Mesenchymal stem cell (in vitro differentiated cells and primary cell): ENCODE measurements at regions not wholly inside any gene's neighbourhood (a gene's known extent, or its start where the extent isn't known, plus 50 kb on each side); places are given as distances from the start of the nearest gene placed in this dataset.

Experiments used
- DNase-seq: peaks from one replicate; pipeline ENCODE4 v3.0.0-alpha.2; 2013
- H2AFZ ChIP-seq: one replicate; pipeline ENCODE4 v1.6.1; 2013; ENCODE audit warnings: low read depth, mild to moderate bottlenecking, control low read depth, inconsistent platforms, low read length, moderate library complexity
- H2AK5ac ChIP-seq: 2 replicates; pipeline ENCODE4 v1.6.1; 2013; ENCODE audit warnings: low read length, moderate library complexity, mild to moderate bottlenecking, inconsistent platforms; ENCODE audit not compliant: severe bottlenecking
- H2BK120ac ChIP-seq: one replicate; pipeline ENCODE4 v1.6.1; 2013; ENCODE audit warnings: low read depth, mild to moderate bottlenecking, inconsistent platforms, low read length, moderate library complexity
- H2BK12ac ChIP-seq, 2 experiments: one replicate each; pipeline ENCODE4 v1.6.1; 2013; ENCODE audit warnings: inconsistent platforms in 2 of 2, low read length in 2 of 2, mild to moderate bottlenecking in 2 of 2, moderate library complexity in 2 of 2, control low read depth in 1 of 2
- H2BK15ac ChIP-seq: one replicate; pipeline ENCODE4 v1.6.1; 2013; ENCODE audit warnings: mild to moderate bottlenecking, low read depth, inconsistent platforms; ENCODE audit not compliant: poor library complexity, severe bottlenecking
- H2BK5ac ChIP-seq: 2 replicates; pipeline ENCODE4 v1.6.1; 2013; ENCODE audit warnings: low read depth, mild to moderate bottlenecking, low read length, control low read depth, inconsistent platforms; ENCODE audit not compliant: poor library complexity, severe bottlenecking
- H3K14ac ChIP-seq, 2 experiments: one replicate each; pipeline ENCODE4 v1.6.1; 2013; ENCODE audit warnings: inconsistent platforms in 2 of 2, low read length in 2 of 2, control low read depth in 1 of 2, mild to moderate bottlenecking in 1 of 2, moderate library complexity in 1 of 2
- H3K18ac ChIP-seq, 2 experiments: one replicate each; pipeline ENCODE4 v1.6.1; 2013; ENCODE audit warnings: inconsistent platforms in 2 of 2, low read length in 2 of 2, control low read depth in 1 of 2, low read depth in 1 of 2, mild to moderate bottlenecking in 1 of 2
- H3K23ac ChIP-seq, 2 experiments: one replicate each; pipeline ENCODE4 v1.6.1; 2013; ENCODE audit warnings: inconsistent platforms in 2 of 2, low read length in 2 of 2, mild to moderate bottlenecking in 2 of 2, moderate library complexity in 2 of 2, control low read depth in 1 of 2
- H3K27ac ChIP-seq: 2 replicates; pipeline ENCODE4 v1.5.1; 2013; ENCODE audit warnings: mild to moderate bottlenecking, moderate library complexity, low read length, control low read depth, inconsistent platforms; ENCODE audit not compliant: poor library complexity, severe bottlenecking
- H3K27me3 ChIP-seq, 2 experiments: 2 replicates each; pipeline versions ENCODE4 v1.6.1 to v1.7.0; 2013; ENCODE audit warnings: low read length in 2 of 2, mild to moderate bottlenecking in 2 of 2, moderate library complexity in 2 of 2, control low read depth in 1 of 2, inconsistent platforms in 1 of 2; ENCODE audit not compliant: control insufficient read depth in 1 of 2, insufficient read depth in 1 of 2
- H3K36me3 ChIP-seq, 2 experiments: 2 replicates each; pipeline versions ENCODE4 v1.6.1 to v1.7.0; 2013; ENCODE audit warnings: low read length in 2 of 2, control low read depth in 1 of 2, inconsistent platforms in 1 of 2, low read depth in 1 of 2, mild to moderate bottlenecking in 1 of 2; ENCODE audit not compliant: insufficient read depth in 2 of 2, control insufficient read depth in 1 of 2
- H3K4ac ChIP-seq, 2 experiments: one replicate each; pipeline ENCODE4 v1.6.1; 2013; ENCODE audit warnings: inconsistent platforms in 2 of 2, low read length in 2 of 2, mild to moderate bottlenecking in 2 of 2, moderate library complexity in 2 of 2, control low read depth in 1 of 2, low read depth in 1 of 2
- H3K4me1 ChIP-seq: 2 replicates; pipeline ENCODE4 v1.6.1; 2013; ENCODE audit warnings: low read depth, low read length, control low read depth; ENCODE audit not compliant: control insufficient read depth, insufficient read depth
- H3K4me2 ChIP-seq: 2 replicates; pipeline ENCODE4 v1.6.1; 2013; ENCODE audit warnings: low read length, mild to moderate bottlenecking, inconsistent platforms; ENCODE audit not compliant: poor library complexity, severe bottlenecking
- H3K4me3 ChIP-seq, 2 experiments: 2 replicates each; pipeline versions ENCODE4 v1.5.1 to v1.7.0; 2013; ENCODE audit warnings: low read length in 2 of 2, mild to moderate bottlenecking in 2 of 2, control low read depth in 1 of 2, low read depth in 1 of 2; ENCODE audit not compliant: insufficient read depth in 1 of 2
- H3K79me1 ChIP-seq: replicated peaks from 2 replicates; pipeline ENCODE4 v1.6.1; 2013; ENCODE audit warnings: mild to moderate bottlenecking, control low read depth, low read length, inconsistent platforms; ENCODE audit not compliant: poor library complexity, severe bottlenecking
- H3K9ac ChIP-seq: 2 replicates; pipeline ENCODE4 v1.7.0; 2013; ENCODE audit warnings: mild to moderate bottlenecking, low read length, moderate library complexity
- H3K9me3 ChIP-seq: 2 replicates; pipeline ENCODE4 v1.7.0; 2013; ENCODE audit warnings: mild to moderate bottlenecking, low read length; ENCODE audit not compliant: control insufficient read depth
- H4K8ac ChIP-seq: one replicate; pipeline ENCODE4 v1.6.1; 2013; ENCODE audit warnings: inconsistent platforms, mild to moderate bottlenecking, low read length, moderate library complexity
- H4K91ac ChIP-seq: one replicate; pipeline ENCODE4 v1.6.1; 2013; ENCODE audit warnings: mild to moderate bottlenecking, low read length, inconsistent platforms
- WGBS: methylation state at CpG from one replicate; pipeline ENCODE4 v1.1.7; 2013; ENCODE audit warnings: mixed read lengths; 5-methylcytosine and 5-hydroxymethylcytosine counted together

DNA sequence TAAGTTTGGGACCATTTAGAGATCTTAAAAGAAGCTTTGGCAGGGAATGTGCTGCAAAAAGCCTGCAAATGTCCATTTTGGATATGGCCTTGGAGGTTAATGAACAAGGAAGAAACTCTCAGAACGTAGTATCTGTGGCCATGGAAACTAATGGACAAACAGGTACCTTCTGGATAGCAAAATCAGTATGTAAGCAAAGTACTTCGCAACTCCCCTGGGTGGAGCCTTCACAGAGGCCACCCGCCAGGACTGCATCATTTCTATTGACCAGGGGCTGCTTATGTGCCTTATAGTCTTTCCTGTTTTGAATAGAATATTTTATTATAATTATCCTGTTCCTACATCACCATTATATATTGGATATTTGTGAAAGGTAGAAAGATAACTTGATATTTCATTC is 510.8 kb upstream of the SYNCRIP start:
- no peak overlapping the region for H2BK5ac ChIP-seq

DNA sequence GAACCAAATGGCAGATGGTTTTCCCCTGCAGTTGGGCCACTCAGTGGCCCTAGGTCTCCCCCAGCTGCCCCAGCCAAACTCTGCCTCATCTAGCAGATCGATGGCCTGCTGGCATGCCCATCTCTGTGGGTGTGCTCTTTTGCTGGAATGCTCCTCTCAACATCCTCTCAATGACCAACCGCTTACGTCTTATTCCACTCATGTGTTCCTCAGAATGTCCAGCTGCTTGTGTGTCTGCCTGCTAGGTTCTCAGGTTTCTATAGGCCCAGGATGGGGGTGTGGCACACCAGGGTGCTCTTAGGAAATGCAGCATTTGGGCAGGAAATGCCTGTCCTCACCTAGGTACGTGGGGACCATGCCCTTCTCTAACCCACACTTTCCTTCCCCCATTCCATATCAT is 509.9 kb upstream of the SYNCRIP start:
- H3K4me3 ChIP-seq: no peak overlapping the region
- H3K23ac ChIP-seq: no peak overlapping the region

More for the DNA sequence above, 510.8 kb upstream of the SYNCRIP start:
- no peaks in the 10 kb centered on the region for H3K9me3 ChIP-seq
- H3K23ac ChIP-seq: no peak overlapping the region
- H3K79me1 ChIP-seq: no peaks in the 10 kb centered on the region
- no peak overlapping the region for H2AK5ac ChIP-seq
- H3K4me1 ChIP-seq: no peaks in the 10 kb centered on the region
- no peak overlapping the region for H3K4me3 ChIP-seq
- no peak overlapping the region for H3K18ac ChIP-seq
- H4K91ac ChIP-seq: no peak overlapping the region
- 65% methylated on average over 2 of the region's 3 CpGs for WGBS
- H3K4ac ChIP-seq: no peak overlapping the region
- H2BK120ac ChIP-seq: no peak overlapping the region
- no peak overlapping the region for H2BK15ac ChIP-seq
- no peak overlapping the region for H3K14ac ChIP-seq
- no peak overlapping the region for H2AFZ ChIP-seq
- H3K27ac ChIP-seq: no peak overlapping the region
- DNase-seq: no peak
- no peak overlapping the region for H4K8ac ChIP-seq
- H3K9ac ChIP-seq: no peak overlapping the region
- H3K27me3 ChIP-seq: no peaks in the 10 kb centered on the region
- no peak overlapping the region for H3K4me2 ChIP-seq
- no peak overlapping the region for H2BK12ac ChIP-seq
- H3K36me3 ChIP-seq: no peaks in the 10 kb centered on the region

DNA sequence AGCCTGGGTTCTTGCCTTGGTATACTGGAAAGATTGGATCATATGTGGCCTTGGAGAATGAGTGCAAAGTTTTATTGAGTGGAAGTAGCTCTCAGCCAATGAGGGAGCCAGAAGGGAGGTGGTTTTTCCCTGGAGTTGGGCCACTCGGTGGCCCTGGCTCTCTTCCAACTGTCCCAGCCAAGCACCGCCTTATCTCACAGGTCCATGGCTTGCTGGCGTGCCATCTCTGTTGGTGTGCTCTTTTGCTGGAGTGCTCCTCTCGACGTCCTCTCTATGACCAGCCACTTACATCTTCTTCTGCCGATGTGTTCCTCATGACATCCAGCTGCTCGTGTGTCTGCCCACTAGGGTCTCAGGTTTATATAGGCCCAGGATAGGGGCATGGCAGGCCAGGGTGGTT is 505.9 kb upstream of the SYNCRIP start:
- Histone ChIP-seq H3K4ac (no peak overlapping the region), H3K27ac (no peak overlapping the region), H3K4me2 (no peak overlapping the region), H4K8ac (no peak overlapping the region), H2BK15ac (no peak overlapping the region), H2AK5ac (no peak overlapping the region), H3K27me3 (no peaks in the 10 kb centered on the region), H2BK5ac (no peak overlapping the region), H3K79me1 (no peaks in the 10 kb centered on the region), H2BK120ac (no peak overlapping the region), H3K23ac (no peak overlapping the region), H3K14ac (no peak overlapping the region), H3K4me3 (no peak overlapping the region), H3K18ac (no peak overlapping the region), H2BK12ac (no peak overlapping the region), H4K91ac (peak overlapping the region; percentile 12), H3K9me3 (no peaks in the 10 kb centered on the region), H3K9ac (no peak overlapping the region), H3K36me3 (no peaks in the 10 kb centered on the region), H2AFZ (no peak overlapping the region), H3K4me1 (no peaks in the 10 kb centered on the region)
- DNase-seq: no peak
- 77% methylated on average over 6 of the region's 7 CpGs for WGBS

More for the DNA sequence above, 509.9 kb upstream of the SYNCRIP start:
- no peak overlapping the region for H2BK120ac ChIP-seq
- 80% methylated on average over 3 of the region's 4 CpGs for WGBS
- no peak overlapping the region for H3K14ac ChIP-seq
- H2AFZ ChIP-seq: no peak overlapping the region
- H2AK5ac ChIP-seq: no peak overlapping the region
- H3K4me1 ChIP-seq: no peaks in the 10 kb centered on the region
- H3K4me2 ChIP-seq: no peak overlapping the region
- no peak overlapping the region for H3K27ac ChIP-seq
- no peak overlapping the region for H3K18ac ChIP-seq
- H2BK5ac ChIP-seq: no peak overlapping the region
- H3K36me3 ChIP-seq: no peaks in the 10 kb centered on the region
- no peaks in the 10 kb centered on the region for H3K27me3 ChIP-seq
- H2BK15ac ChIP-seq: no peak overlapping the region
- no peak overlapping the region for H3K9ac ChIP-seq
- no peak overlapping the region for H4K91ac ChIP-seq
- H3K79me1 ChIP-seq: no peaks in the 10 kb centered on the region
- no peak overlapping the region for H3K4ac ChIP-seq
- H2BK12ac ChIP-seq: no peak overlapping the region
- no peaks in the 10 kb centered on the region for H3K9me3 ChIP-seq
- H4K8ac ChIP-seq: no peak overlapping the region
- DNase-seq: no peak

DNA sequence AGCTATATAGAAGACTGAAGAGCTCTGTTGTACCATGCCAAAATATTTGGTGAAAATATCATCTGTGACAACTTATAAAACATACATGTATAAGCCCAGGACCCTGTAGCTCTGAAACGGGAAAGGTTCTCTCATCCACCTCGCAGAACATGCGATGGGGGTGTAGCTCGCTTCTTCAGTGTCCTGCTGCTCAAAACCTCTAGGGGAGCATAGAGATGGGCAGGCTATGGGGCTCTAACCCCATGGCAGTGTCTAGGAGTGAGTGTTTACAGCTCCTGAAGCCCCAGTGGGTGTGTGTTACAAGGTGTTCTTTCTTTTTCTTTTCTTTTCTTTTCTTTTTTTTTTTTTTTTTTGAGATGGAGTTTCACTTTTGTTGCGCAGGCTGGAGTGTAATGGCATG is 505.2 kb upstream of the SYNCRIP start:
- Histone ChIP-seq H3K4ac (no peak overlapping the region), H4K91ac (no peak overlapping the region), H3K4me3 (no peak overlapping the region), H3K4me1 (no peaks in the 10 kb centered on the region), H3K18ac (no peak overlapping the region), H2BK120ac (no peak overlapping the region), H2AFZ (no peak overlapping the region), H2BK5ac (no peak overlapping the region), H2BK12ac (no peak overlapping the region), H3K79me1 (no peaks in the 10 kb centered on the region), H3K14ac (no peak overlapping the region), H3K27me3 (no peaks in the 10 kb centered on the region), H3K4me2 (no peak overlapping the region), H3K9ac (no peak overlapping the region), H3K36me3 (no peaks in the 10 kb centered on the region), H3K27ac (no peak overlapping the region), H3K23ac (no peak overlapping the region), H4K8ac (no peak overlapping the region), H3K9me3 (no peaks in the 10 kb centered on the region), H2BK15ac (no peak overlapping the region), H2AK5ac (no peak overlapping the region)
- DNase-seq: no peak
- 89% methylated on average over 5 of the region's 5 CpGs for WGBS
